ENCODE measurements at regions not wholly inside any gene's neighbourhood (a gene's known extent, or its start where the extent isn't known, plus 50 kb on each side); places are given as distances from the start of the nearest gene placed in this dataset.

DNA sequence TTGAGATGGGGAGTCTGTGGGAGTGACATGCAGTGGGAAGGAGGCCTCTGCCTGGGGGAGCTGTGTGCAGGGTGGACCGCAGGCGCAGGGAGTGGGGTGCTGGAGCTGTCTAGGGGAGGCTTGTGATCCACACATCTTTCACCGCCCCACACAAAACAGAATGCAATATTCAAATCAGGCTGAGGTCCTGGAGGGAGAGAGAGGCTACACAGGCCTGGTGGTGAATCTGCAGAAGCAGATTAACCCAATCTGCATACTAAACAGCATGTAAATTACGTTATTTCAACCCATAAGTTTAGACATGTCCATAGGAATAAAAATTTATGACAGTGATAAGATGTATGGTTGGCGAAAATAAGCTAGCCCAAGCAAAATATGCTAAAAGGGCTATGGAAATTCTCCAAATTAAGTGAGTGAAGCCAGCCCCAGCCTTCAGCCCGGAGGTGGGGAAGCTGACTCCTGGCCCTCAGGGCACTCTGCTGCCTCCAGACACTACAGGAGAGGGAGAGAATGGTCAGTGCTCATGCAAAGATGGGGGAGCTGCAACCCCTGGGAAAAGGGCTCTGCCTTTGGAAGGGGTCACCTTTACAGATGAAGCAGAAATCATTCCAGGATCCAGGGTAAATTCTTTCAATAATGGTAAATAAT is 156.2 kb upstream of the CTTNBP2NL start:
- no peak overlapping the region for H3K27ac Mint-ChIP-seq
- Histone ChIP-seq H3K79me2 (ENCODE audit: low read depth) (no peaks in the 10 kb centered on the region), H3K27me3 (no peaks in the 10 kb centered on the region), H2AFZ (replicated peaks) (no peak overlapping the region), H3K36me3 (no peaks in the 10 kb centered on the region), H3F3A (ENCODE audit: low read depth) (no peaks in the 10 kb centered on the region), H3K4me3 (no peak overlapping the region), H3K9ac (no peak overlapping the region), H3K9me3 (ENCODE audit: low read depth) (no peaks in the 10 kb centered on the region), H3K4me2 (no peak overlapping the region), H4K20me1 (ENCODE audit: low read depth) (no peaks in the 10 kb centered on the region), H3K27ac (no peak overlapping the region), H3K4me1 (no peaks in the 10 kb centered on the region)
- no peak for DNase-seq (ENCODE audit: low spot score)
- H3K9me3 Mint-ChIP-seq = no peaks in the 10 kb centered on the region
- peaks cover 7% of the 10 kb centered on the region for H3K4me1 Mint-ChIP-seq
- no peaks in the 10 kb centered on the region for H3K36me3 Mint-ChIP-seq
- no peak overlapping the region for H3K4me3 Mint-ChIP-seq
- no peak for TF ChIP-seq EZH2 (IDR thresholded peaks at IDR 0.05)
- no peak for TF ChIP-seq EZH2phosphoT487 (IDR thresholded peaks at IDR 0.05)
- TF ChIP-seq, protein P1, sequence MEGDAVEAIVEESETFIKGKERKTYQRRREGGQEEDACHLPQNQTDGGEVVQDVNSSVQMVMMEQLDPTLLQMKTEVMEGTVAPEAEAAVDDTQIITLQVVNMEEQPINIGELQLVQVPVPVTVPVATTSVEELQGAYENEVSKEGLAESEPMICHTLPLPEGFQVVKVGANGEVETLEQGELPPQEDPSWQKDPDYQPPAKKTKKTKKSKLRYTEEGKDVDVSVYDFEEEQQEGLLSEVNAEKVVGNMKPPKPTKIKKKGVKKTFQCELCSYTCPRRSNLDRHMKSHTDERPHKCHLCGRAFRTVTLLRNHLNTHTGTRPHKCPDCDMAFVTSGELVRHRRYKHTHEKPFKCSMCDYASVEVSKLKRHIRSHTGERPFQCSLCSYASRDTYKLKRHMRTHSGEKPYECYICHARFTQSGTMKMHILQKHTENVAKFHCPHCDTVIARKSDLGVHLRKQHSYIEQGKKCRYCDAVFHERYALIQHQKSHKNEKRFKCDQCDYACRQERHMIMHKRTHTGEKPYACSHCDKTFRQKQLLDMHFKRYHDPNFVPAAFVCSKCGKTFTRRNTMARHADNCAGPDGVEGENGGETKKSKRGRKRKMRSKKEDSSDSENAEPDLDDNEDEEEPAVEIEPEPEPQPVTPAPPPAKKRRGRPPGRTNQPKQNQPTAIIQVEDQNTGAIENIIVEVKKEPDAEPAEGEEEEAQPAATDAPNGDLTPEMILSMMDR (IDR thresholded peaks at IDR 0.05) = no peak
- H3K27me3 Mint-ChIP-seq (ENCODE audit: insufficient read depth, low read depth) = no peaks in the 10 kb centered on the region

DNA sequence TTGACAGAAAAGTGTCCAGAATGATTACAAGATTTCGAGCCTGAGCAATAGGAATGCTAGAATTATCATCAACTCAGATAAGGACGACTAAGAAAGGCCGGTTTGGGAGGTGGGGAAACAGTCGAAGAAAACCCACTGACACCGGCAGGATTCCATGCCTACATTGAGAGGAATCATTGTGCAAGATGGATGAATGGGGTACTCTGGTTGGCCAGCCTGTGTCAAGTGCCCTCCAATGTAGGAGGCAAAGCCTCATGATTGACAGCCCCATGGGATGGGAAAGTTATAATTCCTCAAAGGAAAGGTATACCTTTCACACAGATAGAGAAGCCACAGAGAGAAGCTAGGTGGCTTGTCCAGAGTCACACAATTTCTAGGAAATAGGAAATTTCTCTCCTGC is 153.5 kb upstream of the CTTNBP2NL start:
- no peaks in the 10 kb centered on the region for H3K9me3 ChIP-seq (ENCODE audit: low read depth)

DNA sequence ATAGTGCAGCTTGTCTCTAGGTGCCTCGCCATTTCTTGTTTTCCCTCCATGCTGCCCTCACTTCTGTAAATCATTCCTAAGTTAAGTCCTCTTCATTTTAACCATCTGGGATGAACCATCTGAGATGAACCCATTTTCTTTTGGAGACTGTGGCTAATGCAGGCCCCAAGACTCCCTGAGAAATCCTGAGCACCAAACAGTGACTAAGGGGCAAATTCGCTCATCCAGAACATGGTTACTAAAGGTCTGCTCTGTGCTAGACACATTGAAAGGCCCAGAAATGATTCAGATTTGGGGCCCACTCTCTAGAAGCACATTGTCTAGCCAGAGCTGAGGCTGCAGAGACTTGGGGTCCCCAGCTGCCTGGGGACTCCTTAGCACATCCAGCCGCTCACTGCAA is 151.9 kb upstream of the CTTNBP2NL start:
- Histone ChIP-seq H3K27me3 (no peaks in the 10 kb centered on the region), H3K4me1 (no peaks in the 10 kb centered on the region), H3K79me2 (ENCODE audit: low read depth) (no peaks in the 10 kb centered on the region), H3K4me2 (no peak overlapping the region), H3K27ac (no peak overlapping the region), H2AFZ (replicated peaks) (no peak overlapping the region), H4K20me1 (ENCODE audit: low read depth) (no peaks in the 10 kb centered on the region), H3K9ac (no peak overlapping the region), H3K9me3 (ENCODE audit: low read depth) (no peaks in the 10 kb centered on the region), H3K4me3 (no peak overlapping the region), H3F3A (ENCODE audit: low read depth) (peaks cover 12% of the 10 kb centered on the region), H3K36me3 (no peaks in the 10 kb centered on the region)
- H3K27ac Mint-ChIP-seq = no peak overlapping the region
- H3K4me1 Mint-ChIP-seq = peaks cover 7% of the 10 kb centered on the region
- H3K4me3 Mint-ChIP-seq = no peak overlapping the region
- H3K27me3 Mint-ChIP-seq (ENCODE audit: insufficient read depth, low read depth) = peaks cover 3% of the 10 kb centered on the region
- H3K9me3 Mint-ChIP-seq = no peaks in the 10 kb centered on the region
- TF ChIP-seq EZH2phosphoT487 (IDR thresholded peaks at IDR 0.05) (no peak), EZH2 (IDR thresholded peaks at IDR 0.05) (no peak)
- TF ChIP-seq, protein P1 (IDR thresholded peaks at IDR 0.05) = no peak
- no peaks in the 10 kb centered on the region for H3K36me3 Mint-ChIP-seq
- DNase-seq (ENCODE audit: low spot score) = no peak

More for the DNA sequence above, 153.5 kb upstream of the CTTNBP2NL start:
- no peak overlapping the region for H3K9ac ChIP-seq
- H3K4me3 Mint-ChIP-seq = no peak overlapping the region
- DNase-seq (ENCODE audit: low spot score) = no peak
- no peak overlapping the region for H3K4me2 ChIP-seq
- no peak overlapping the region for H2AFZ ChIP-seq (replicated peaks)
- H3K36me3 Mint-ChIP-seq = no peaks in the 10 kb centered on the region
- no peaks in the 10 kb centered on the region for H3K4me1 ChIP-seq
- TF ChIP-seq EZH2 (IDR thresholded peaks at IDR 0.05) (no peak), EZH2phosphoT487 (IDR thresholded peaks at IDR 0.05) (no peak)
- TF ChIP-seq, protein P1 (IDR thresholded peaks at IDR 0.05) = no peak
- H3K27me3 ChIP-seq = no peaks in the 10 kb centered on the region
- H3K9me3 Mint-ChIP-seq = no peaks in the 10 kb centered on the region
- H3K27me3 Mint-ChIP-seq (ENCODE audit: insufficient read depth, low read depth) = peaks cover 3% of the 10 kb centered on the region
- H3K79me2 ChIP-seq (ENCODE audit: low read depth) = no peaks in the 10 kb centered on the region
- H3K4me3 ChIP-seq = no peak overlapping the region
- peaks cover 7% of the 10 kb centered on the region for H3K4me1 Mint-ChIP-seq
- H3K36me3 ChIP-seq = no peaks in the 10 kb centered on the region
- no peaks in the 10 kb centered on the region for H4K20me1 ChIP-seq (ENCODE audit: low read depth)
- no peak overlapping the region for H3K27ac ChIP-seq
- H3K27ac Mint-ChIP-seq = no peak overlapping the region
- H3F3A ChIP-seq (ENCODE audit: low read depth) = peaks cover 12% of the 10 kb centered on the region
